Forelimb muscle (tissue), 1 donor: ENCODE measurements at regions not wholly inside any gene's neighbourhood (a gene's known extent, or its start where the extent isn't known, plus 50 kb on each side); places are given as distances from the start of the nearest gene placed in this dataset.
"Not testable (repeated sequence)": the region's sequence is repeated elsewhere in the genome, so short reads cannot be mapped to it uniquely, and the experiment has no call there.

Experiments used
- DNase-seq: peaks from one replicate; pipeline ENCODE4 v3.0.0-alpha.2; 2013; ENCODE audit warnings: low read depth

DNA sequence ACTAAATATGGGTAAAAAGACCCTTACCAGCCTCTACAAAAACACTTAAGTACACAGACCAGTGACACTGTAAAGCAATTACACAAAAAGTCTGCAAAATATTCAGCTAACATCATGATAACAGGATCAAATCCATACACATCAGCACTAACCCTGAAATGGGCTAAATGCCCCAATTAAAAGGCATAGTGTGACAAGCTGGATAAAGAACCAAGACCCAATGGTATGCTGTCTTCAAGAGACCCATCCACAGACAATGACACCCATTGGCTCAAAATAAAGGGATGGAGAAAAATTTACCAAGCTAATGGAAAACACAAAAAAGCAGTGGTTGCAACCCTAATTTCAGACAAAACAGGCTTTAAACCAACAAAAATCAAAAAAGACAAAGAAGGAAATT is 221.0 kb upstream of the ISL1 start:
- DNase-seq = no peak

DNA sequence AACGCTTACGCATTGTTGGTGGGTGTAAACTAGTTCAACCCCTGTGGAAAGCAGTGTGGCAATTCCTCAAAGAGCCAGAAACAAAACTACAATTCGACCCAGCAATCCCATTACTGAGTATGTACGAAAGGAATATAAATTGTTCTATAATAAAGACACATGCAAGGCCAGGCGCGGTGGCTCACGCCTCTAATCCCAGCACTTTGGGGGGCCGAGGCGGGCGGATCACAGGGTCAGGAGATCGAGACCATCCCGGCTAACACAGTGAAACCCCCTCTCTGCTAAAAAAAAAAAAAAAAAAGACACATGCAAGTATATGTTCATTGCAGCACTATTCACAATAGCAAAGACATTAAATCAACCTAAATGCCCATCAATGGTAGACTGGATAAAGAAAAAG is 217.6 kb upstream of the ISL1 start:
- not testable (repeated sequence) for DNase-seq

DNA sequence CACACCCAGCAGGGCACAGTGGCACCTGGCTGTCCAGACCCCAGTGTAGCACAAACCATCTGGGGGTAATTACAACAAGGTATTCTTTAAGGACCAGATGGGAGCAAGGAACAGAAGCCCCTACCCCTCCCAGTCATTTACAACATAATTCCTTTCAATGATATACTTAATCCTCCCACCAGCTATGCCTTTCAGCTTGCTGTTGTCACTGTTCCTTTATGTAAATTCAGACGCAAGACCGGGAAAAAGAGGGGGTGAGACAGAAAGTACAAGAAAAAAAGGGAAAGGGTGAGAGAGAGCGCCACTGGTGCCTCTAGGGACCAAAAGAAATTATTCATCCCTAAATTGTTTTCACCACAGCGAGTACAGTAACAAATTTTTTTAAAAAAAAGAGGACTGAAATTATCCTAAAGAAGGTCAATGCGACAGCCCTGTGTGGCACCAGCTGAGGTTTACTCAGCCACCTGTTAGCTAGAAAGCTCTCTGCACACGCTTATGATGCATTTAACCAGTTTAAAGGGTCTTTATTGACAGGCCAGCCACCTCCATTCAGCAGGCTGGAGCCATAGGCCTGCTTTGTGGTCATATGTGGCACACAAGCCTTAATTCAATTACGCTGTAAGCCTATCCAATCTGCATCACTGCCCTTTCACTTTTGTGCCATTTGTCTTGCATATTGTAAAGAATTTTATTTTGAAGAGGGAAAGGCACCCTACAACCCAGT is 210.2 kb upstream of the ISL1 start:
- no peak for DNase-seq

DNA sequence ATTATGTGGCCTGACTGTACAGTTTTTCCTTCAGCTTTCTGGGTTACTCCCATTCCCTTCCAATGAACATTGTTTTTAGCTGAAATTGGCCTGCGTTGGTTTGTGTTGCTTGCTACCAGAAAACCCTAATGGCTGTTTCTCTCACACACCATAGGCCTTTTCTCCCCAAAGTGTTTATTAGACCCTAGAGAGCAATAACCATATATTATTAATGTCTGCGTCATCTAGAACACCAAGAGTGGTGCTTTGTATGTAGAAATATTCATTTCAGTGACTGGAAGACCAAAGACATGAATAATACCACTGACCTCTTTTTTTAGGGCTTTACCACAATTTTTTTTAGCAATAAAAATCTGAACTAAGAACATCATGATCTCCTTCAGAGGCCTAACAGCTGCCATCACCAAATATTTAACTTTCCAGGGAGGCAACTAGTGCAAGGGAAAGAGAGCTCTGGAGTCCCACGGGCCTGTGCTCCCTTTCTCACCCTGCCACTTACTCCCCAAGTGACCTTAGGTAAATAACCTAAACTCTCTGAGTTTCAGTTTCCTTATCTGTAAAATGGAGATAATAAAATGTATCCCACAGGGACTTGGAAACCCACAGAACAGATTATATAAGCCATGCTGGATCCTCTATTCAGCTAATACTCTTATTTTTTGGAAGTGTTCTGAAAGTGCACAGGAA is 201.9 kb upstream of the ISL1 start:
- DNase-seq = no peak

DNA sequence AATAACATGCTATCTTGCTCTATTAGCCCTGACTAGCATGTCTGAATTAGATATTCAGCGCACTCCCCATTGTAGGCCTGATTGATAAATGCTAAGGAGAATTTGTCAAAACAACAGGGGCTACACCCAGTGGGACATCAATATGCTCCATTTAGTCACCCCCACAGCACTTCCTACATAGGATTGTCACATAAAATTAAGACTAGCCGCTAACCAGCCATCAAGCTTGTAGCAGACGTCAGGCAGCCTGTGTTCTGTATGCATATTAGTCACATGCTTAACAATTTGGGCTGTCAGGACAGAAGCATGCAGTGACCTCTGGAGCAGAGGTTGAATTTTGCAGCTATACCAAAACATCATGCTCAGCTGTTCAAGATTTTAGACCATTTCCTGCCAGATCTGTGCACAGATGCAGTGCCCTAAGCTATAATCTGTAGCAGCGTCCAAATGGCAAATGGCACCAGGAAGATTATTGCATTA is 197.4 kb upstream of the ISL1 start:
- no peak for DNase-seq

DNA sequence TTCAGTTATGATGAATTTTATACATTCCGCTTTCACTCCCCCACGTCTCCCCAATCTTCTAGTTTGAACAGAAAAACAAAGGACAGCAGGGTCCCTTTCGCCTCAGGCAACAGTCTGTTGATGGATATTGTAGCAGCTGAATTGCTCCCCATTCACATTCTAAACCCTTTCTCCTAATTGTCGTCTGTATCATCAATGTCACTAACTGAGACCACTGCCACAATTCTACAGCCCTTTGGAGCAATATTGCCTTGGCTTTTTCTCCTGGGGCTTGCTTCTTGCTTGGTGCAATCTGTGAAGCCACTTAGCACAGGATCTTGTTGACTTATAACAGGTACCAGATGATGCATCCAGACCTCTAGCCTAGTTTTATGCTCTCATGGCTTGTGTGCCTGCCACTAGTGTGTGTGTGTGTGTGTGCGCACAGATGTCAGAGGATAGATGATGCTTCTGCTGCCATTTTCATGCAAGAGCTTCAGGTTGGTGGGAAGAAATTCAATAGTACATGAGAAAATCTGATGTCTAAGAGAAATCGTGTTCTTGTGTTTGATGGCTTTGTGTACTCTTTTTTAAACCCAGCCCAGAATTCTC is 195.2 kb upstream of the ISL1 start:
- no peak for DNase-seq

DNA sequence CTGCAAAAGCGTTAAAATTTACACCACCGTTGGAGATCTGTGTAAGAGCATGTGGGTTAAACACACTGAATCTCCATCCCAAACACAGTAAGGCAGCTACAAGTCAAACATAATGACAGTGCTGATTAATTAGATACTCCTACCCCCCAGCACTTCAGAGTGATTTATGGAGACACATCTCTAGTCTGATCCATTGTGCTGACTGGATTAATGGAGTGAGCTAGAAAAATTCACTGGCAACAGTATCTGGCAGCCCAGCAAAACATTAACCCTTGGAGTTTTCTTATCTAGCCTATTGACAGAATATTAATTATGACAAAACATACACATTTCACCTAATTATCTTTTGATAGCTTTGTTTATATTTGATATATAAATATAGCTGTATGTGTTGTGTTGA is 188.6 kb upstream of the ISL1 start:
- no peak for DNase-seq

DNA sequence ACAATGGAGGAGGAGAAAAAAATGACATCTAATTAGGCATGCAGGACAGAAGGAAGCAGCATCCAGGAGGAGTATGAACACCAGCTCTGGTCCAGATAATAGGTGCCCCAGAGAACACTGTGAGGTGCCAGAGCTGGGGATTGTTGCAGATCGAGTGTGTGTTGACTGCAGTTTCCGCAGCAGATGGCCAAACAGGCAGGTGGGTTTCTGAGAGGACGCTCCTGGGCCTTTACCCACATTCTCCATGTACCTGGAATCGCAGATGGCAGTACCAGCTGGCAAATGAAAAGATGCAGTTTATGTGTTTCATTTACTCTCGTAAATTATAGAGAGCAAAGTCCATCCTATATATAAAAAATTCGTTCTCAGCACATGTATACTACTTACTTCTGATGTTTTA is 182.2 kb upstream of the ISL1 start:
- DNase-seq = no peak

DNA sequence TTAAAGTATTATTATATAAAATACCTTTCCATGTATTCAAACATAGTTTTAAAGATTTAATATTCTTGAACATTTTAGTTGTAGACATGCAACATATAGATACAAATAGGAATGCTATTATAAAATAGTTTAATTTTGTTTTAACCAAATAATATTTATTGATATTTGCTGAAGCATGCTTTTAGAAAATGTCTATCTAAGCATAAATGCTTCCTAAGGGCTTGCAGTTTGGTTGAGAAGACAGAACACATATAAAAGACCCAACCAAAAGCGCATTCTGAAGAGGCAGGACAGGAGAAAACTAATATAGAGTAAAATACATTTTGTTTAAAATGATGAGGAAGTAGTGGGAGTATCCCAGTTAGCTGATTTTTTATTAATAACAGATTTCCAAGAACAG is 181.5 kb upstream of the ISL1 start:
- DNase-seq = no peak

DNA sequence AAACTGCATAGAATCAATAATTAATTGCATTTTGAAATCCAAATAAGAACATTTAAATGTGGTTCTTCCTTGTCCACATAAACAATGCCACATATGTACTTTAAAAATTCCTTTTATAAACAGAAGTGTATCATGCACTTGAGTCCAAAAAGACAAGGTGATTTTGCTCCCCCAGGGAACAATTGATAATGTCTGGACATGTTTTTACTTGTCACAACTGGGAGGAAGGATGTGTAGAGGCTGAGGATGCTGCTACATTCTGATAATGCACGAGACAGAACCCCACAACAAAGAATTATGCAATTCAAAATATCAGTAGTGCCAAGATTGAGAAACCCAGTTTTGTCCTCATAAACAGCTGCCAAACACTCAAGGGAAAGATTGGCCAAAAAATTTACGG is 181.1 kb upstream of the ISL1 start:
- no peak for DNase-seq

DNA sequence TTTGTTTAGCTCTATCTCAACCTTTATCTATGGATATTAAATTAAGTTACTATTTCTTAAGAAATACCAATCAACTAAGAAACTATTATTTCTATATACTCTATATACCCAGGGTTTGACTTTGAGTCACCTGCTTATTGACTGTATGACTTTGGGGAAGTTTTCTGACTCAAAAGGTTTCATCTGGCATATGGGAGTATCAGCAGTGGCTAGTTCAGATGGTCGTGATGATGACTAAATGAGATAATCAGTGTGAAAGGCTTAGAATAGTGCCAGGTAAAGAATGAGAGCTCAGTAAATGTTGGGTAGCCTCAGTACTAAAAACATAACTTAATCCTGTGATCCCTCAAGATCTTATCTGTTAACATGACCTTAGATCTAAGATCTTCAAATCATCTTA is 179.7 kb upstream of the ISL1 start:
- no peak for DNase-seq

DNA sequence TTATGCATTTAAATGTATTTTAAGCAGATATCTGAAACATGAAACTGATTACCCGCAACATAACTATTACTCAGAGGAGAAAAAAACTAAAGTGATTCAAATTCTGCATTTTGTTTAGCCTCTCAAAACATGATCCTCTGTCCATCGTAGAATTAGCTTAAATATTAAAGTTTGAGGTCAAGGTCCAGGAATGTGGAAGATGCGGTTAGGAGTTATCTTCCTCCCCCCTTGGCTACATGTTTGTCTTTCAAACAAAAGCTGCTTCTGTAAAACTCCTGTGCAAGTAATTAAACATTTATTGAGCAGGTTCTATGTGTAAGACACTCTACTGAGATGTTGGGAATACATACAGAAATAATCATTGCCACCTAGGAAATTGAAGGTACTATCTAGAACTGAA is 175.0 kb upstream of the ISL1 start:
- DNase-seq = no peak

DNA sequence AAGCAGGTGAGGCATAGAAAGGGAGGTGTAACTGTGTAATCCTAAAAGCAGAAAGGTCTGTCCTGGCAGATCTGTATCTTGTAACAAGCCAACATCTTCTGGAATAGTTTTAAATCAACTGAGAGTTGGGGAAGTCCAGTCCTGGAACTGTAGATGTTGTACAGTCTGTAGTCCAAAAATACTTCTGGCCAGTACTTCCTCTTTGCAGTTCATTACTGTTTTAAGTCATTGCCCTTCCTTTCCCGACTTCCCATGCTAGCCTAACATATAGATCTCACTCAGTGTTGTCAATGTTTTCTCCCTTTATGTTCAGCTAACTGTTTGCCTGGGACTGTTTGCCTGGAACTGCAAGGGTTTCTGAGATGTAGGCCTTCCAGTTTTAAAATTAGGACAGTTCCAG is 168.5 kb upstream of the ISL1 start:
- DNase-seq = no peak

DNA sequence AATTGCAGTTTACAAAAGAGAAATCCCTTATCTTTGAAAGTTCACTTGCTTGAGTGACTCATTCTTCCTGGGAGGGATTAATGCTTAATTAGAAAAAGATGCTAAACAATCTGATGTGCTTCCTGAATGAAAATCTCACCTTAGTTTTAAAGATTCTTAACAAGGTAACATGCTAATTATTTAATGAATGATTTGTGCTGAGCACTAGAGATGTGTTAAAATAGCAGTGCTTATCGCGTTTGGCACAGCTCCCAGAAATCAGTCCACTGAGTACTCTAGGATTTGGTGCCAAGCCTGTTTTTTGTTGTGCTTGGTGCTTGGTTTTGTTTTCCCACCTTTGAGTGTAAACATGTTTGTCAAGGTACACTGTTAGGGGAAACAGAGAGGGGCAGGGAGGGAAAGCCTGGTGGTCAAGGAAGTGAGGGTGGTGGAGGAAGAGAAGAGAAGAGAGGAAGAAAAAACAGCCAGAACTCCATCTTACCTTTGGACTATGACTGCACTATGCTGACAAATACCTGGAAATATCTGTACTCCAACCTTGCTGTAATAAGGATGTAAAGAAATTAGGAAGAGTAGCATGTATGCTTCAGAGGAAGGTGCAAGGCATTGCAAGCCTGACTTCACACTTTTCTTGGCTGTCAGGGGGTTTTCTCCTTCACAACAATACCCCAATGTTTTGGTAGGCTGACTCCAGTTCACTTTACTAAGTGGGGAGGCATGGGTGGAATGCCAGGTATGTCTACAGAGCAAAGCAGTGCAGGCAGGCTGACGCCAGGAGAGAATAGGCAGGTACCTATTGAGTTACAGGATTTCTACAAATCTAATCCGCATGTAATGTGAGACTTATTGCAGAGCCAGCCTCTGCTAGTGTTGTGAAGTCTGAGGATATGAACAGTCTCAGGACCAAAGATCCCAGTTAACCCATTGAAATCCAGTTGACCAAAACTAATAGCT is 157.2 kb upstream of the ISL1 start:
- no peak for DNase-seq

DNA sequence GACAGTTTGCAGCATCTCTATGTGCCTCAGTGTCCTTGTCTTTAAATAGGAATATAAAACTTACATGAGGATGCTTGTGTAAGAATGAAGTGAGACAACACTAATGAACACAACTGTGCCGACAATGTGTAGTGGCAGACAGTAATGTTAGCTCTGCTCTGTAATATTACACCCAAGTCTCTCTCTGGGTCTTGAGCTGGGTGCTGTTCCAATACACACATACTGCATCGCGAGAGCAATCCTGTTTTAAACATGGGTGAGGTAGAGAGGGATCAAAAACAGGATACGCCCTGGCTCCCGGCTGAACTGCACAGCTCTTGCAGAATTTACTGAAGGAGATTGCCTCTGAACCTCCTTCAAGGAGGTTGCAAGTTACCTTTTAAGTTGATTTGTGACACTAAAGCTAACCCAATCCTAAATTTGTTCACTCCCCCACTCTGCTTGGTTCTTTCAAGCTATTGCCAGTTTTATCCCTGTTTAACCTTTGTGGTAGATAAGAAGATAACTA is 155.2 kb upstream of the ISL1 start:
- DNase-seq = no peak

DNA sequence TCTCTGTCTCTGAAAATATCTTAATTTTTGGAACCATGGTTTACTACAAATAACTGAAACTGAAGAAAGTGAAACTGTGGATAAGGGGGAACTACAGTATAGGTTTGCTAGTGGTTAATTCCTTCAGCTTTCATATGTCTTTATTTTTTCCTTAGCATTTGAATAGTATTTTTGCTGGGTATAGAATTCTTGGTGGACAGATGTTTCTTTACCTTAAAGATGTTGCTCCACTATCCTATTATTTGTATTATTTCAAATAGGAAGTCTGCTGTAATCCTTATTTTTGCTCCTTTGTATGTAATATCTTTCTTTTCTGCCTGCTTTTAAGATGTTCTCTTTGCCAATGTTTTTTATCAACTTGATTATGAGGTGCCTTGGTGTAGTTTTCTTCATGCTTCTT is 152.9 kb upstream of the ISL1 start:
- DNase-seq = no peak

DNA sequence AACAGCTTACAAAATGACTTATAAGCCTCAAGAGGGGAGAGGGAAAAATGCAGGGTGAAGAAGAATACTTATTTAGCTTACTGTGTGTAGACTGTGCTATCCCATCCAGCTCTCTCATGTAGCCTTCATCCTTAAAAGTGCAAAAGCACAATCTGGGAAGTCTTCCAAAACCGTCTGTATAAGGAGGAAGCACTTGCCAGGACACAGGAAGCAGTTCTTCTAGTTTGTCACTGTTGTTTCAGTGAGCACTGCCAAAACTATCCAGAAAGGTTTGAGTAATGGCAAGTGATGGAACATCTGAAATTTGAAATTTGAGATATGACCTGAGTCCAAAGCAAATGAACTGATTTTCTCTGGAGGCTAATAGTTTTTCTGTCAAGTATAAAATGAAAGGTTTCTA is 140.8 kb upstream of the ISL1 start:
- no peak for DNase-seq

DNA sequence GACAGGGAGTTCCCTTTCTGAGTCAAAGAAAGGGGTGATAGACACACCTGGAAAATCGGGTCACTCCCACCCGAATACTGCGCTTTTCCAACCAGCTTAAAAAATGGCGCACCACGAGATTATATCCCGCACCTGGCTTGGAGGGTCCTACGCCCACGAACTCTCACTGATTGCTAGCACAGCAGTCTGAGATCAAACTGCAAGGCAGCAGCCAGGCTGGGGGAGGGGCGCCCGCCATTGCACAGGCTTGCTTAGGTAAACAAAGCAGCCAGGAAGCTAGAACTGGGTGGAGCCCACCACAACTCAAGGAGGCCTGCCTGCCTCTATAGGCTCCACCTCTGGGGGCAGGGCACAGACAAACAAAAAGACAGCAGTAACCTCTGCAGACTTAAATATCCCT is 132.3 kb upstream of the ISL1 start:
- not testable (repeated sequence) for DNase-seq

DNA sequence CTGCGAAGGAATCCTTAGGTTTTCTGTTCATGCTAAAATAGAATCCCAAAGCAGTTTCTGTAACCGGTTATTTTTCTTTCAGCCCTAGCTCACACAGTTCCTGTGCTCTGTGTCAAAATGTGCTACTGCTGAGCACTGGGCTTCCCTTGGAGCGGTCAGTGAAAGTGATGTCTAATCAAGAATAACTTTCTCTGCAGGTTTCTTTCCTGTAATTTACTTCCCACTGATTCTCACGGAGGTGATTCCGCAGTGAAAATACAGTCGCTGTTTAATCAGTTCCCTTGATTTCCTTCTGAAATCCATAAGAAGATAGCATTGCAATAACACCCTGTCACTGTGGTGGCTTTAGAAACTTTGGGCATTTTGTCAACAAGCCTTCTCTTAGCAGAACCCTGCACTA is 112.0 kb upstream of the ISL1 start:
- DNase-seq = no peak

DNA sequence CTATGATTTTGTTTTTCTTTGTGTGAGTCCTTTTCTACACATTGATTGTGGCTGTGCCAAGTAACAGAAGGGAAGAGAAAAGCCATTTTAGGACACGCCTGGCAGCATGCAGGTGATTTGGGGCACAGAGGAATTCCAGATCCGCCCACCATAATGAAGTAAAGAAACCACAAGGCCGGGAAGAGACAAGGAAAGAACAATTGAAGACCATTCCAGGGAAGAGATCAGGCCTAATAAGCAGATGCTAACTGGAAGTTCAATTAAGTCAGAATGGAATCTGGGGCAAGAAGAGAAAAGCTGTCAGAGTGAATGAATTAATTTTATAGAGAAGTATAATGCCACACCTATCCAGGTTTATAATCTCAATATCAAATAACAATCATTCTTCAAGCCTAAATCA is 110.2 kb upstream of the ISL1 start:
- no peak for DNase-seq

DNA sequence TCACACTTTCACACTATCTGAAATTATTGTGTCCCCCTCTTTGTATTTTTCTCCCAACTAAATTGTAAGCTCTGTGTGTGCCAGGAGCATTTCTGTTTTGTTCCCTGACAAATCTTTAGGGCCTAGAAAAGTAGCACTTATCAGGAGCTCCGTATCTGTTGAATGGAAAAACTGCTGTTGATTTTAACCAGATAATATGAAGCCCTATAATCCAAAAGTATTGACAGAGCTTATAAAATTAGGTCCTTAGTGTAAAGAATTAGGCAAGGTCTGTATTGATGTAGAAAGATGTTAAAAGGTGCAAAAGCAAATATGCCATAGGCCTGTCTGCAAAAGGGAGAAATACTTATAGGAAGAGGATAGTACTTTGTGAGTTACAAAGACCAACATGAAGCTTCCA is 109.4 kb upstream of the ISL1 start:
- DNase-seq = no peak

DNA sequence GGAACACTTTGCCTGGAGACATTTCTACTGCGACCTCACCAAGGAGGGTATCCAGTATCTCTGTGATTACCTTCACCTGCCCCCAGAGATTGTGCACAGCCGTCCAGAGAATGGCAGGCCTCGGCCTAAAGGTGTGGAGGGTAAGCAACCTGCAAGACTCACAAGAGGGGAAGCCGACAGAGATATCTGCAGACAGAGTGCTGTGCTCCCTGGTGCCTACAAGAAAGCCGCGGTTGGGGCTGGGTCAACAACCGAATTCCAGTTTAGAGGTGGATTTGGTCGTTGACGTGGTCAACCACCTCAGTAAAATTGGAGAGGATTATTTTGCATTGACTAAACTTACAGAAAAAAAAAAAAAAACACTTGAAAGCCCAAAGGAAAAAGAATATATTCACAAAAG is 107.8 kb upstream of the ISL1 start:
- DNase-seq = no peak
